Loucy (cell line): ENCODE measurements at regions not wholly inside any gene's neighbourhood (a gene's known extent, or its start where the extent isn't known, plus 50 kb on each side); places are given as distances from the start of the nearest gene placed in this dataset.

ENCODE experiments used
- CTCF ChIP-seq: fragments of 200-600 bp; sonication (generic); conservative IDR thresholded peaks from 2 replicates; pipeline ENCODE4 v1.5.1; 2014; ENCODE audit warnings: mild to moderate bottlenecking, antibody characterized with exemption, low read length
- EZH2phosphoT487 ChIP-seq: fragments of 200-600 bp; IDR thresholded peaks from 2 replicates; pipeline ENCODE4 v1.6.1; 2018; ENCODE audit warnings: antibody characterized with exemption, mild to moderate bottlenecking, moderate library complexity, borderline replicate concordance

- no peak for TF ChIP-seq CTCF
- no peak for TF ChIP-seq EZH2phosphoT487
Observed at GRCh38 chr11:92797874-92798273, 171.6 kb upstream of the MTNR1B start.
